Glutamatergic neuron (in vitro differentiated cells): ENCODE measurements at regions not wholly inside any gene's neighbourhood (a gene's known extent, or its start where the extent isn't known, plus 50 kb on each side); places are given as distances from the start of the nearest gene placed in this dataset.

Experiments
- DNase-seq: peaks from one replicate; pipeline ENCODE4 v3.0.0; 2022
- H3K27ac Mint-ChIP-seq: one replicate; pipeline ENCODE4 v1.8.0; 2020; ENCODE audit warnings: mild to moderate bottlenecking, mixed read lengths, inconsistent platforms; ENCODE audit not compliant: unreplicated experiment
- H3K27me3 Mint-ChIP-seq: one replicate; pipeline ENCODE4 v1.8.0; 2020; ENCODE audit warnings: mild to moderate bottlenecking, moderate library complexity, mixed read lengths, inconsistent platforms; ENCODE audit not compliant: unreplicated experiment
- H3K36me3 Mint-ChIP-seq: one replicate; pipeline ENCODE4 v1.8.0; 2020; ENCODE audit warnings: mild to moderate bottlenecking, mixed read lengths, inconsistent platforms; ENCODE audit not compliant: unreplicated experiment
- H3K4me1 Mint-ChIP-seq: one replicate; pipeline ENCODE4 v1.8.0; 2020; ENCODE audit warnings: mild to moderate bottlenecking, low read depth, mixed read lengths, inconsistent platforms; ENCODE audit not compliant: unreplicated experiment
- H3K4me3 Mint-ChIP-seq: one replicate; pipeline ENCODE4 v1.8.0; 2020; ENCODE audit warnings: mild to moderate bottlenecking, mixed read lengths, inconsistent platforms; ENCODE audit not compliant: unreplicated experiment
- H3K9me3 Mint-ChIP-seq: one replicate; pipeline ENCODE4 v1.8.0; 2020; ENCODE audit warnings: mild to moderate bottlenecking, moderate library complexity, mixed read lengths, inconsistent platforms; ENCODE audit not compliant: unreplicated experiment
- TF ChIP-seq, protein P1 (sequence below): fragments of 200-600 bp; sonication (generic); IDR thresholded peaks from one replicate; pipeline ENCODE4 v1.5.0; 2021; ENCODE audit not compliant: partially characterized antibody, unreplicated experiment

DNA sequence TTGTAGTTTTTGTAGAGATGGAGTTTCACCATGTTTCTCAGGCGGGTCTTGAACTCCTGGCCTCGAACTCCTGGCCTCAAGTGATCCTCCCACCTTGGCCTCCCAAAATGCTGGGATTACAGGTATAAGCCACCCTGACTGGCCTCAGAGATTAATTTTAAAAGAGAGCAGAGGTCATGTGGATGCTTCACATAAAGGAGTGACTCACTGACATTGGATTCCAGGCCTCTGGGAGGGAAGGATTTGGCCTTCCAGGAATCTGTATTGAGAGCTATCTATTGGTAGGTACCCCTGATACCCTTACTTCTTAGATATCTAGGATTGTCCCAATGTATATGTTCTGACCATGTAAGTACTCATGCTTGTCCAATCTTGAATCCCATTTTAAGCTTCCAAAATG, 138.4 kb downstream of the FAM161A start:
- H3K4me3 Mint-ChIP-seq, result no peak overlapping the region
- no peaks in the 10 kb centered on the region for H3K9me3 Mint-ChIP-seq
- H3K4me1 Mint-ChIP-seq, result no peaks in the 10 kb centered on the region
- H3K36me3 Mint-ChIP-seq, result no peaks in the 10 kb centered on the region
- no peaks in the 10 kb centered on the region for H3K27me3 Mint-ChIP-seq
- DNase-seq, result no peak
- H3K27ac Mint-ChIP-seq, result no peak overlapping the region
- TF ChIP-seq, protein P1, sequence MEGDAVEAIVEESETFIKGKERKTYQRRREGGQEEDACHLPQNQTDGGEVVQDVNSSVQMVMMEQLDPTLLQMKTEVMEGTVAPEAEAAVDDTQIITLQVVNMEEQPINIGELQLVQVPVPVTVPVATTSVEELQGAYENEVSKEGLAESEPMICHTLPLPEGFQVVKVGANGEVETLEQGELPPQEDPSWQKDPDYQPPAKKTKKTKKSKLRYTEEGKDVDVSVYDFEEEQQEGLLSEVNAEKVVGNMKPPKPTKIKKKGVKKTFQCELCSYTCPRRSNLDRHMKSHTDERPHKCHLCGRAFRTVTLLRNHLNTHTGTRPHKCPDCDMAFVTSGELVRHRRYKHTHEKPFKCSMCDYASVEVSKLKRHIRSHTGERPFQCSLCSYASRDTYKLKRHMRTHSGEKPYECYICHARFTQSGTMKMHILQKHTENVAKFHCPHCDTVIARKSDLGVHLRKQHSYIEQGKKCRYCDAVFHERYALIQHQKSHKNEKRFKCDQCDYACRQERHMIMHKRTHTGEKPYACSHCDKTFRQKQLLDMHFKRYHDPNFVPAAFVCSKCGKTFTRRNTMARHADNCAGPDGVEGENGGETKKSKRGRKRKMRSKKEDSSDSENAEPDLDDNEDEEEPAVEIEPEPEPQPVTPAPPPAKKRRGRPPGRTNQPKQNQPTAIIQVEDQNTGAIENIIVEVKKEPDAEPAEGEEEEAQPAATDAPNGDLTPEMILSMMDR, result no peak

GRCh38 chr2:61714210-61714609, 139.7 kb downstream of the FAM161A start:
- Mint-ChIP-seq H3K36me3 (no peaks in the 10 kb centered on the region), H3K27me3 (no peaks in the 10 kb centered on the region), H3K4me1 (no peaks in the 10 kb centered on the region), H3K9me3 (no peaks in the 10 kb centered on the region), H3K27ac (no peak overlapping the region), H3K4me3 (no peak overlapping the region)
- no peak for DNase-seq
- TF ChIP-seq, protein P1, result no peak

GRCh38 chr2:61713457-61713856, 140.4 kb downstream of the FAM161A start:
- DNase-seq, result no peak
- TF ChIP-seq, protein P1, result no peak
- H3K4me3 Mint-ChIP-seq, result no peak overlapping the region
- H3K4me1 Mint-ChIP-seq, result no peaks in the 10 kb centered on the region
- no peaks in the 10 kb centered on the region for H3K9me3 Mint-ChIP-seq
- H3K27me3 Mint-ChIP-seq, result no peaks in the 10 kb centered on the region
- H3K36me3 Mint-ChIP-seq, result no peaks in the 10 kb centered on the region
- H3K27ac Mint-ChIP-seq, result no peak overlapping the region

- Mint-ChIP-seq H3K4me1 (no peaks in the 10 kb centered on the region), H3K36me3 (no peaks in the 10 kb centered on the region), H3K4me3 (no peak overlapping the region), H3K27ac (no peak overlapping the region), H3K27me3 (no peaks in the 10 kb centered on the region), H3K9me3 (no peaks in the 10 kb centered on the region)
- no peak for DNase-seq
- TF ChIP-seq, protein P1, result no peak
Measured at GRCh38 chr2:61712060-61712459, 141.8 kb downstream of the FAM161A start.

DNA sequence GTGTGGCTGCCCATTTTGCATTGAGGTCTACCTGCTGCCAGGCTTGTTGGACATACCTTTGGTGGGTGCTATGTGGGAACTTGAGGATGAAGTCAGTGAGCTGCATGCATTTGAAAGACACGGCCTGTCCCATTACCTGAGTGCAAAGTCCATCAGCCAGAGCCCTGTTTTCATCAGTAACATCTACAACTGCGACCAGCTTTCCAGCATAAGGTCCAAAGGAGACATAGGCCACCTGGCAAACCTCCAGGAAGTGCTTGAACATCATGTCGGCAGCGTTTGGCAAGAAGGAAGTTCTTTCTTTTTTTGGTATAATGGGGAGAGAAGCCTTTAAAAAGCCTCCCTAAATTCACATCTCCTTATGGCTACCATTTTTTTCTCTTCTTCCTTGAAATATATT, 143.1 kb downstream of the FAM161A start:
- TF ChIP-seq, protein P1, result no peak
- H3K4me3 Mint-ChIP-seq, result no peak overlapping the region
- no peaks in the 10 kb centered on the region for H3K4me1 Mint-ChIP-seq
- no peak overlapping the region for H3K27ac Mint-ChIP-seq
- DNase-seq, result no peak
- H3K36me3 Mint-ChIP-seq, result no peaks in the 10 kb centered on the region
- H3K9me3 Mint-ChIP-seq, result no peaks in the 10 kb centered on the region
- H3K27me3 Mint-ChIP-seq, result no peaks in the 10 kb centered on the region
